Left lung (tissue), 4 donors: ENCODE measurements at regions not wholly inside any gene's neighbourhood (a gene's known extent, or its start where the extent isn't known, plus 50 kb on each side); places are given as distances from the start of the nearest gene placed in this dataset.

Experiments
- ATAC-seq: fragments of 200-7000 bp; cut with Tn5 transposase; one replicate; pipeline ENCODE4 v1.9.1; 2020; ENCODE audit warnings: moderate library complexity
- DNase-seq, 4 donors: peaks; one replicate each; pipeline ENCODE4 v3.0.0-alpha.2; 2013 to 2020
- H3K27ac ChIP-seq, 2 donors: fragments of 200-600 bp; sonication (generic) in 1 of 2; one replicate each; pipeline versions ENCODE4 v1.5.0 to v1.8.0; 2020 to 2021
- H3K27me3 ChIP-seq, 2 donors: fragments of 200-600 bp; sonication (generic) in 1 of 2; one replicate each; pipeline versions ENCODE4 v1.5.0 to v1.8.0; 2020 to 2021
- H3K36me3 ChIP-seq, 2 donors: fragments of 200-600 bp; sonication (generic) in 1 of 2; one replicate each; pipeline versions ENCODE4 v1.5.0 to v1.8.0; 2020 to 2021
- H3K4me1 ChIP-seq, 2 donors: fragments of 200-600 bp; one replicate each; pipeline ENCODE4 v1.8.0; 2021
- H3K4me3 ChIP-seq, 2 donors: fragments of 200-600 bp; sonication (generic) in 1 of 2; one replicate each; pipeline versions ENCODE4 v1.5.0 to v1.8.0; 2020 to 2021; ENCODE audit warnings: mild to moderate bottlenecking in 1 of 2
- H3K9me3 ChIP-seq, 2 donors: fragments of 200-600 bp; sonication (generic) in 1 of 2; one replicate each; pipeline versions ENCODE4 v1.5.0 to v1.8.0; 2020 to 2021
- intact Hi-C, 2 donors: fragments of 100-400 bp; cut with DNase I; formaldehyde crosslinking; loops; one replicate each; pipeline versions ENCODE4 v1.11.2 to v1.14.2; 2022
- TF ChIP-seq, protein P1 (sequence below), 2 donors: fragments of 200-600 bp; sonication (generic) in 1 of 2; IDR thresholded peaks; one replicate each; pipeline versions ENCODE4 v1.5.0 to v1.8.0; 2021; ENCODE audit warnings: antibody characterized with exemption in 2 of 2
- donor health status: DM: no; HTN: yes; CAD: no.
- donor health status: DM: no; HTN: no; CAD: no.

DNA sequence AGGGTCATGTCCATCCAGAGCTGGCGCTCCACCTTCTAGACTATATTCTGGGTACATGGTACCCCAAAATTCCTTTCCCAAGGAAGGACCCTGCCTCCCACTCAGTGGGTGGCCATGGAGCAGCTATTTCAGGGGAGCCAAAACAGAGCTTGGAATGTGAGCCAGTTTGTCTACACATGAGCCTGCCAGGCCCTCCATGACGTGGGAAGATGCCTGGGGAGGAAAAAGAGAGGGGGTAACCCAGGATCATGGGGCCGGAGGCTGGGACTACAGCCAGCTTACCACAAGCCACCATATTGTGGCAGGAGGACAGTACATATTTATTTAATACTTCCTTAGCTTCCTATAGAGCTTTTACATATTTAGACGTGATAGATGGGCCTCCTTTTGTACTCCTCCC is 414.7 kb upstream of the TNP1 start:
- no peak for ATAC-seq
- H3K27ac ChIP-seq: no peak overlapping the region

DNA sequence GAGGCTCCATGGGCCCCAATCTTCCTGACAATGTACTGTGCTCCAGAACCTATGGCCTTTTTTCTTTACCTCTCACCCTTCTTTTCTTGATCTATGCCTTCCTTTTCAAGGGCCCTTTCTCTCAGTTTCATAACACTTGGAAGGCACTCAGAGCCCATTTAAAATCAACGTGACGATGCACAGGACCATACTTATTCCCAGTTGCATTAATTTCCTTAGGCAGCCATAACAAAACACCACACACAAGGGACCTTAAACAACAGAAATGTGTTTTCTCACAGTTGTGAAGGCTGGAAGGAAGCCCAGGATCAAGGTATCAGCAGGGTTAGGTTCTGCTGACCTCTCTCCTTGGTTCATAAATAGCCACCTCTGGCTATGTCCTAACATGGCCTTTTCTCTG is 414.0 kb upstream of the TNP1 start:
- TF ChIP-seq, protein P1, sequence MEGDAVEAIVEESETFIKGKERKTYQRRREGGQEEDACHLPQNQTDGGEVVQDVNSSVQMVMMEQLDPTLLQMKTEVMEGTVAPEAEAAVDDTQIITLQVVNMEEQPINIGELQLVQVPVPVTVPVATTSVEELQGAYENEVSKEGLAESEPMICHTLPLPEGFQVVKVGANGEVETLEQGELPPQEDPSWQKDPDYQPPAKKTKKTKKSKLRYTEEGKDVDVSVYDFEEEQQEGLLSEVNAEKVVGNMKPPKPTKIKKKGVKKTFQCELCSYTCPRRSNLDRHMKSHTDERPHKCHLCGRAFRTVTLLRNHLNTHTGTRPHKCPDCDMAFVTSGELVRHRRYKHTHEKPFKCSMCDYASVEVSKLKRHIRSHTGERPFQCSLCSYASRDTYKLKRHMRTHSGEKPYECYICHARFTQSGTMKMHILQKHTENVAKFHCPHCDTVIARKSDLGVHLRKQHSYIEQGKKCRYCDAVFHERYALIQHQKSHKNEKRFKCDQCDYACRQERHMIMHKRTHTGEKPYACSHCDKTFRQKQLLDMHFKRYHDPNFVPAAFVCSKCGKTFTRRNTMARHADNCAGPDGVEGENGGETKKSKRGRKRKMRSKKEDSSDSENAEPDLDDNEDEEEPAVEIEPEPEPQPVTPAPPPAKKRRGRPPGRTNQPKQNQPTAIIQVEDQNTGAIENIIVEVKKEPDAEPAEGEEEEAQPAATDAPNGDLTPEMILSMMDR (IDR thresholded peaks at IDR 0.05): no peak
- intact Hi-C loops: no loop called here
- Histone ChIP-seq H3K4me1 (no peaks in the 10 kb centered on the region), H3K27me3 (peaks cover 0 to 9% of the 10 kb centered on the region in 2 donors), H3K27ac (no peak overlapping the region), H3K4me3 (no peak overlapping the region), H3K9me3 (no peaks in the 10 kb centered on the region), H3K36me3 (no peaks in the 10 kb centered on the region)
- DNase-seq (no peak), ATAC-seq (no peak)

More for the DNA sequence above, 414.7 kb upstream of the TNP1 start:
- H3K9me3 ChIP-seq: no peaks in the 10 kb centered on the region
- peaks cover 0 to 4% of the 10 kb centered on the region in 2 donors for H3K27me3 ChIP-seq
- H3K4me3 ChIP-seq: no peak overlapping the region
- no peaks in the 10 kb centered on the region for H3K4me1 ChIP-seq
- no peaks in the 10 kb centered on the region for H3K36me3 ChIP-seq
- TF ChIP-seq, protein P1 (IDR thresholded peaks at IDR 0.05): no peak
- DNase-seq: no peak
- intact Hi-C loops: no loop called here

- DNase-seq: no peak
- intact Hi-C loops: no loop called here
- Histone ChIP-seq H3K27ac (no peak overlapping the region), H3K9me3 (peaks cover 0 to 2% of the 10 kb centered on the region in 2 donors), H3K4me1 (no peaks in the 10 kb centered on the region), H3K36me3 (no peaks in the 10 kb centered on the region), H3K4me3 (no peak overlapping the region), H3K27me3 (peaks cover 0 to 9% of the 10 kb centered on the region in 2 donors)
- no peak for ATAC-seq
- TF ChIP-seq, protein P1 (IDR thresholded peaks at IDR 0.05): no peak
Measured at GRCh38 chr2:217273162-217273561, 413.3 kb upstream of the TNP1 start.

DNA sequence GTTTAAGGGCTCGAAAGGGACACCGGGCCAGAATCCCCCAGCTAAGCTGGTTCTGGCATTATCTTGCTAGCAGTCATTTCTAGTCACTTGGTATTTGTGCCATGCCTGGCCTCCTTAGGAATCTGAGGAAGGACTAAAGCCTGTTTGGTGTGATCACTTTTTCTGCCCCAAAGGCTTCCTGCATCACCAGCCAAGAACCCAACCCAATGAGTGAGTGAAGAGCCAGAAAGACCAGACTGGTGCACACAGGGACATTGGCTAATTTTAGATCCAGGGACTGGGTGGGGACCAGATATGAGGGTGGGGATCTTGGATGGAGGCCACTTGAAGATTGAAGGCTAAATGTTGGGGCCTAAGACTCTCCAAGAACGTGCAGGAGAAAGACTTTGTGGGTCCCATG is 411.9 kb upstream of the TNP1 start:
- Histone ChIP-seq H3K36me3 (no peaks in the 10 kb centered on the region), H3K4me1 (no peaks in the 10 kb centered on the region), H3K27ac (no peak overlapping the region), H3K9me3 (peaks cover 0 to 14% of the 10 kb centered on the region in 2 donors), H3K27me3 (peaks cover 0 to 9% of the 10 kb centered on the region in 2 donors), H3K4me3 (no peak overlapping the region)
- no peak for DNase-seq
- intact Hi-C loops: no loop called here
- TF ChIP-seq, protein P1 (IDR thresholded peaks at IDR 0.05): no peak
- no peak for ATAC-seq

DNA sequence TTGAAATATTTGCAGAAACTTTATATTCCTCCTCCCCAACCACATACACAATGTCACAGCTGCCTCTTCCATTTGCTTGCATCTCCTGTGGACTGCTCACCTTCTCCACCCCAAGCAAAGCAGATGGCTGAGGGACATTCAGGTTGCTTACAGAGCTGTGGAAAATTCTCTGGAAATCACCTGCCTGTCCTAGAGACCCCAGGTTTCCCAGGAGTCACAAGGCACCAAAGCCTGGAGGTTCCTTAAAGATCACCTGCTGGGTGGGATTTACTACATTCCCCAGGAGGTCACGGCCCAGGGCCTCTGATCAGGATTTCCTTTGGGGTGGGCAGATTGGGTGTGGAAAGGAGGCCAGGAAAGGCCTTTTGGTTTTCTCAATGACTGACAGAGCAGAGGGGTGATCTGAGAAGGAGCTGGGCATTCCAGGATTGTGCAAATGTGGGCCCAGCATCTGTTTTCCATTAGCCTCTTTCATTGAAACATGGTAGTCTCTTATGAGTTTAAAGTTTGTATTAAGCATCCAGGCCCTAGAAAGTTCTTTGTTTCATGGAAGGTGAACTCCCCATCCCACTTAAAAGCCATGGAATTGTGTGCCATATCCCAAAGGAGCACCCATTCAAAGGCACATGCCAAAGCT is 410.7 kb upstream of the TNP1 start:
- peaks cover 0 to 9% of the 10 kb centered on the region in 2 donors for H3K27me3 ChIP-seq
- no peak for DNase-seq
- no peaks in the 10 kb centered on the region for H3K36me3 ChIP-seq
- no peaks in the 10 kb centered on the region for H3K4me1 ChIP-seq
- intact Hi-C loops: no loop called here
- H3K4me3 ChIP-seq: no peak overlapping the region
- no peak for ATAC-seq
- TF ChIP-seq, protein P1 (IDR thresholded peaks at IDR 0.05): no peak
- H3K27ac ChIP-seq: no peak overlapping the region
- peaks cover 0 to 17% of the 10 kb centered on the region in 2 donors for H3K9me3 ChIP-seq
